Natural killer cell treated with Interleukin-12 subunit alpha and Interleukin-12 subunit beta and Interleukin-15 and Interleukin-18, amount 100 ng/mL, for 72 hours (primary cell): ENCODE measurements at regions not wholly inside any gene's neighbourhood (a gene's known extent, or its start where the extent isn't known, plus 50 kb on each side); places are given as distances from the start of the nearest gene placed in this dataset.

Experiments used
- ATAC-seq, 2 donors: fragments of 150-1000 bp; cut with Tn5 transposase in 1 of 2; sonication (Bioruptor Pico), chemical (Tn5 transposase) in 1 of 2; 2 replicates each; pipeline ENCODE4 v1.10.0; 2021
- DNase-seq: peaks from one replicate; pipeline ENCODE4 v3.0.0; 2022; ENCODE audit warnings: low spot score
- H3K27ac Mint-ChIP-seq, 2 donors: 1 replicate in 1 of 2; 2 replicates in 1 of 2; pipeline ENCODE4 v1.8.0; 2022; ENCODE audit warnings: mixed read lengths in 2 of 2, mild to moderate bottlenecking in 1 of 2, moderate library complexity in 1 of 2
- H3K27me3 Mint-ChIP-seq, 2 donors: 1 replicate in 1 of 2; 2 replicates in 1 of 2; pipeline ENCODE4 v1.8.0; 2022; ENCODE audit warnings: mixed read lengths in 2 of 2
- H3K36me3 Mint-ChIP-seq: one replicate; pipeline ENCODE4 v1.8.0; 2022; ENCODE audit warnings: mixed read lengths
- H3K4me1 Mint-ChIP-seq, 2 donors: 1 replicate in 1 of 2; 2 replicates in 1 of 2; pipeline ENCODE4 v1.8.0; 2022; ENCODE audit warnings: low read depth in 2 of 2, mixed read lengths in 2 of 2, mild to moderate bottlenecking in 1 of 2
- H3K4me3 Mint-ChIP-seq: one replicate; pipeline ENCODE4 v1.8.0; 2022; ENCODE audit warnings: mixed read lengths
- H3K9me3 Mint-ChIP-seq: 2 replicates; pipeline ENCODE4 v1.8.0; 2022; ENCODE audit warnings: mixed read lengths

- Mint-ChIP-seq H3K9me3 (peaks cover 16% of the 10 kb centered on the region), H3K4me1 (no peaks in the 10 kb centered on the region), H3K27ac (no peak overlapping the region), H3K27me3 (no peaks in the 10 kb centered on the region), H3K4me3 (no peak overlapping the region), H3K36me3 (peaks cover 4% of the 10 kb centered on the region)
- no peak for DNase-seq
- ATAC-seq = no peak
Measured at GRCh38 chr4:65954416-65954815, 284.1 kb upstream of the EPHA5 start.

- Mint-ChIP-seq H3K27ac (no peak overlapping the region), H3K4me3 (no peak overlapping the region)
- no peak for ATAC-seq
Measured at GRCh38 chr4:65951177-65951576, 280.9 kb upstream of the EPHA5 start.

GRCh38 chr4:65943076-65943475, 272.8 kb upstream of the EPHA5 start:
- H3K27ac Mint-ChIP-seq = no peak overlapping the region
- no peak overlapping the region for H3K4me3 Mint-ChIP-seq
- no peaks in the 10 kb centered on the region for H3K4me1 Mint-ChIP-seq
- no peaks in the 10 kb centered on the region for H3K36me3 Mint-ChIP-seq
- no peak for ATAC-seq
- H3K9me3 Mint-ChIP-seq = no peaks in the 10 kb centered on the region
- no peak for DNase-seq
- no peaks in the 10 kb centered on the region for H3K27me3 Mint-ChIP-seq

More at GRCh38 chr4:65951177-65951576, 280.9 kb upstream of the EPHA5 start:
- peaks cover 12% of the 10 kb centered on the region for H3K9me3 Mint-ChIP-seq
- DNase-seq = no peak
- peaks cover 4% of the 10 kb centered on the region for H3K36me3 Mint-ChIP-seq
- H3K27me3 Mint-ChIP-seq = no peaks in the 10 kb centered on the region
- H3K4me1 Mint-ChIP-seq = no peaks in the 10 kb centered on the region

GRCh38 chr4:65924843-65925242, 254.6 kb upstream of the EPHA5 start:
- Mint-ChIP-seq H3K4me3 (no peak overlapping the region), H3K36me3 (no peaks in the 10 kb centered on the region), H3K27me3 (no peaks in the 10 kb centered on the region), H3K9me3 (peaks cover 9% of the 10 kb centered on the region), H3K4me1 (no peaks in the 10 kb centered on the region), H3K27ac (no peak overlapping the region)
- no peak for ATAC-seq
- no peak for DNase-seq

- ATAC-seq (no peak), DNase-seq (no peak)
- Mint-ChIP-seq H3K27me3 (no peaks in the 10 kb centered on the region), H3K36me3 (no peaks in the 10 kb centered on the region), H3K4me1 (no peaks in the 10 kb centered on the region), H3K9me3 (peaks cover 9% of the 10 kb centered on the region), H3K4me3 (no peak overlapping the region), H3K27ac (no peak overlapping the region)
Measured at GRCh38 chr4:65923616-65924015, 253.3 kb upstream of the EPHA5 start.

- no peaks in the 10 kb centered on the region for H3K27me3 Mint-ChIP-seq
- no peaks in the 10 kb centered on the region for H3K4me1 Mint-ChIP-seq
- no peak overlapping the region for H3K4me3 Mint-ChIP-seq
- DNase-seq (no peak), ATAC-seq (no peak)
- H3K27ac Mint-ChIP-seq = no peak overlapping the region
- peaks cover 12% of the 10 kb centered on the region for H3K9me3 Mint-ChIP-seq
- no peaks in the 10 kb centered on the region for H3K36me3 Mint-ChIP-seq
Measured at GRCh38 chr4:65921180-65921579, 250.9 kb upstream of the EPHA5 start.

GRCh38 chr4:65918872-65919271, 248.6 kb upstream of the EPHA5 start:
- Mint-ChIP-seq H3K27ac (no peak overlapping the region), H3K9me3 (peaks cover 7% of the 10 kb centered on the region), H3K4me3 (no peak overlapping the region), H3K4me1 (no peaks in the 10 kb centered on the region), H3K36me3 (no peaks in the 10 kb centered on the region), H3K27me3 (no peaks in the 10 kb centered on the region)
- ATAC-seq (no peak), DNase-seq (no peak)

- no peaks in the 10 kb centered on the region for H3K4me1 Mint-ChIP-seq
- no peaks in the 10 kb centered on the region for H3K36me3 Mint-ChIP-seq
- no peaks in the 10 kb centered on the region for H3K27me3 Mint-ChIP-seq
- peaks cover 7% of the 10 kb centered on the region for H3K9me3 Mint-ChIP-seq
- no peak overlapping the region for H3K27ac Mint-ChIP-seq
- no peak for ATAC-seq
- no peak for DNase-seq
- H3K4me3 Mint-ChIP-seq = no peak overlapping the region
Measured at GRCh38 chr4:65918212-65918611, 247.9 kb upstream of the EPHA5 start.

- peaks cover 13% of the 10 kb centered on the region for H3K9me3 Mint-ChIP-seq
- no peak overlapping the region for H3K4me3 Mint-ChIP-seq
- H3K27ac Mint-ChIP-seq = no peak overlapping the region
- no peaks in the 10 kb centered on the region for H3K27me3 Mint-ChIP-seq
- H3K4me1 Mint-ChIP-seq = no peaks in the 10 kb centered on the region
- no peak for DNase-seq
- ATAC-seq = no peak
- H3K36me3 Mint-ChIP-seq = peaks cover 4% of the 10 kb centered on the region
Measured at GRCh38 chr4:65917486-65917885, 247.2 kb upstream of the EPHA5 start.

- DNase-seq (no peak), ATAC-seq (no peak)
- Mint-ChIP-seq H3K4me1 (no peaks in the 10 kb centered on the region), H3K4me3 (no peak overlapping the region), H3K36me3 (peaks cover 4% of the 10 kb centered on the region), H3K27ac (no peak overlapping the region), H3K9me3 (peaks cover 9% of the 10 kb centered on the region), H3K27me3 (no peaks in the 10 kb centered on the region)
Measured at GRCh38 chr4:65911720-65912119, 241.4 kb upstream of the EPHA5 start.

- Mint-ChIP-seq H3K27ac (no peak overlapping the region), H3K36me3 (peaks cover 5% of the 10 kb centered on the region), H3K4me3 (no peak overlapping the region), H3K27me3 (no peaks in the 10 kb centered on the region), H3K9me3 (peaks cover 27% of the 10 kb centered on the region), H3K4me1 (no peaks in the 10 kb centered on the region)
- ATAC-seq = no peak
- no peak for DNase-seq
Measured at GRCh38 chr4:65893957-65894755, 223.9 kb upstream of the EPHA5 start.

- peaks cover 5% of the 10 kb centered on the region for H3K36me3 Mint-ChIP-seq
- no peaks in the 10 kb centered on the region for H3K4me1 Mint-ChIP-seq
- H3K27ac Mint-ChIP-seq = no peak overlapping the region
- no peak overlapping the region for H3K4me3 Mint-ChIP-seq
- DNase-seq (no peak), ATAC-seq (no peak)
- H3K9me3 Mint-ChIP-seq = peaks cover 19% of the 10 kb centered on the region
- no peaks in the 10 kb centered on the region for H3K27me3 Mint-ChIP-seq
Measured at GRCh38 chr4:65893271-65893670, 223.0 kb upstream of the EPHA5 start.

- H3K4me1 Mint-ChIP-seq = no peaks in the 10 kb centered on the region
- DNase-seq (no peak), ATAC-seq (no peak)
- peaks cover 5% of the 10 kb centered on the region for H3K9me3 Mint-ChIP-seq
- H3K27me3 Mint-ChIP-seq = no peaks in the 10 kb centered on the region
- H3K4me3 Mint-ChIP-seq = no peak overlapping the region
- H3K36me3 Mint-ChIP-seq = no peaks in the 10 kb centered on the region
- H3K27ac Mint-ChIP-seq = no peak overlapping the region
Measured at GRCh38 chr4:65880594-65880993, 210.3 kb upstream of the EPHA5 start.

- H3K36me3 Mint-ChIP-seq = no peaks in the 10 kb centered on the region
- H3K4me3 Mint-ChIP-seq = no peak overlapping the region
- ATAC-seq (no peak), DNase-seq (no peak)
- H3K27ac Mint-ChIP-seq = no peak overlapping the region
- no peaks in the 10 kb centered on the region for H3K27me3 Mint-ChIP-seq
- H3K9me3 Mint-ChIP-seq = peaks cover 11% of the 10 kb centered on the region
- H3K4me1 Mint-ChIP-seq = no peaks in the 10 kb centered on the region
Measured at GRCh38 chr4:65868096-65868824, 198.0 kb upstream of the EPHA5 start.
